ENCODE measurements at regions not wholly inside any gene's neighbourhood (a gene's known extent, or its start where the extent isn't known, plus 50 kb on each side); places are given as distances from the start of the nearest gene placed in this dataset.
"Not testable (repeated sequence)": the region's sequence is repeated elsewhere in the genome, so short reads cannot be mapped to it uniquely, and the experiment has no call there.

- Histone ChIP-seq H3K4me3 (ENCODE audit: low read length) (no peak overlapping the region), H3K9ac (ENCODE audit: low read depth, low read length) (no peak overlapping the region), H3K36me3 (ENCODE audit: insufficient read depth, low read length) (no peaks in the 10 kb centered on the region), H3K27me3 (ENCODE audit: control insufficient read depth, insufficient read depth, low read length) (peaks cover 5% of the 10 kb centered on the region), H3K9me3 (replicated peaks; ENCODE audit: low read length) (no peaks in the 10 kb centered on the region), H3K4me2 (ENCODE audit: low read length) (no peak overlapping the region), H3K4me1 (ENCODE audit: control insufficient read depth, insufficient read depth, low read length) (peaks cover 7% of the 10 kb centered on the region)
These were observed 51.0 kb upstream of the RCBTB2 start for GRCh38 chr13:48583859-48584311.

DNA sequence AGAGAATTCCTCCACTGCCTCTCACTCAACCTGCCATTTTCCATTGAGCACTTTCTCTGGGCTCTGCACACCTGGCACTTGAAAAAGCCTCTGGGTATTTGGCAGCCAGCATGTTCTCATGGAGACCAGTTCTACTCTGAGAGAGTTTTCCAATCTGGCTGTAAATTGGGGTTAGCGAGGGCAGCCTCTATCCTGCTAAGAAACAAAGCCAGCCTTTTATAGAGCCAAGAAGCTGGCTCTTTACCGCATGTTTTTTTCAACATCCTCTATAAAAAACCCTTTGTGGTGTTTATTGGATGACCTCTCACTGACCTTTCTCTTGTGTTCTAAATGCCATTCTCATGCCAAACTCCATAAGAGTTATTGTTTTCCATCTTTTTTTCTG is 52.6 kb upstream of the RCBTB2 start:
- Histone ChIP-seq H3K9ac (ENCODE audit: low read depth, low read length) (no peak overlapping the region), H3K4me1 (ENCODE audit: control insufficient read depth, insufficient read depth, low read length) (peaks cover 7% of the 10 kb centered on the region), H3K36me3 (ENCODE audit: insufficient read depth, low read length) (no peaks in the 10 kb centered on the region), H3K4me3 (ENCODE audit: low read length) (no peak overlapping the region), H3K27me3 (ENCODE audit: control insufficient read depth, insufficient read depth, low read length) (peaks cover 5% of the 10 kb centered on the region), H3K9me3 (replicated peaks; ENCODE audit: low read length) (no peaks in the 10 kb centered on the region), H3K4me2 (ENCODE audit: low read length) (no peak overlapping the region)

- Histone ChIP-seq H3K4me3 (ENCODE audit: low read length) (no peak overlapping the region), H3K36me3 (ENCODE audit: insufficient read depth, low read length) (no peaks in the 10 kb centered on the region), H3K27me3 (ENCODE audit: control insufficient read depth, insufficient read depth, low read length) (peaks cover 5% of the 10 kb centered on the region), H3K9ac (ENCODE audit: low read depth, low read length) (no peak overlapping the region), H3K9me3 (replicated peaks; ENCODE audit: low read length) (no peaks in the 10 kb centered on the region), H3K4me1 (ENCODE audit: control insufficient read depth, insufficient read depth, low read length) (peaks cover 7% of the 10 kb centered on the region), H3K4me2 (ENCODE audit: low read length) (no peak overlapping the region)
These were observed 53.8 kb upstream of the RCBTB2 start for GRCh38 chr13:48586591-48587103.

- Histone ChIP-seq H3K4me3 (ENCODE audit: low read length) (no peak overlapping the region), H3K9ac (ENCODE audit: low read depth, low read length) (no peak overlapping the region), H3K9me3 (replicated peaks; ENCODE audit: low read length) (no peaks in the 10 kb centered on the region), H3K4me2 (ENCODE audit: low read length) (no peak overlapping the region), H3K4me1 (ENCODE audit: control insufficient read depth, insufficient read depth, low read length) (peaks cover 7% of the 10 kb centered on the region), H3K27me3 (ENCODE audit: control insufficient read depth, insufficient read depth, low read length) (peaks cover 3% of the 10 kb centered on the region), H3K36me3 (ENCODE audit: insufficient read depth, low read length) (no peaks in the 10 kb centered on the region)
These were observed 55.2 kb upstream of the RCBTB2 start for GRCh38 chr13:48588120-48588519.

DNA sequence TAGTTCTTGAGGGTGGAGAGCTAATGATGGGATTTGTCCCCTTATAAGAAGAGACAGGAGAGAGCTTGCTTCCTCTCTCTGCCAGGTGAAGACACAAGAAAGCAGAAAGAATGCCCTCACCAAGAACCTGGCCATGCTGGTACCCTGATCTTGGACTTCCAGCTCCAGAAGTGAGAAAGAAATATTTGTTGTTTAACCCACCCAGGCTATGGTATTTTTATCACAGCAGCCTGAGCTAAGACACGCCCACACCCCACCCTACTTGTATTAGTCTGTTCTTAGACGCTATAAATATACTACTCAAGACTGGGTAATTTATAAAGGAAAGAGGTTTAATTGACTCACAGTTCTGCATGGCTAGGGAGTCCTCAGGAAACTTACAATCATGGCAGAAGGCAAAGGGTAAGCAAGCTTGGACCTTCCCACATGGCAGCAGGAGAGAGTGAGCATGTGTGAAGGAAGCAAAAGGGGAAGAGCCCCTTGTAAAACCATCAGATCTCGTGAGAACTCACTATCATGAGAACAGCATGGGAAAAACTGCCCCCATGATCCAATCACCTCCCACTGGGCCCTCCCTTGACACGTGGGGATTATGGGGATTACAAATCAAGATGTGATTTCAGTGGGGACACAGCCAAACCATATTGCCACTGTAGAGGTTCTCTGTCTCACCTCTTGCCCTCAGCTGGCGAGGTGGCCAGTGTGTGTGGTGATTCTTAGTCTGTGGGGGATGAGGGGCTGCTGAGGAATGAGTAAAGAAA is 57.4 kb upstream of the RCBTB2 start:
- Histone ChIP-seq H3K27me3 (ENCODE audit: control insufficient read depth, insufficient read depth, low read length) (peaks cover 2% of the 10 kb centered on the region), H3K4me1 (ENCODE audit: control insufficient read depth, insufficient read depth, low read length) (peaks cover 3% of the 10 kb centered on the region), H3K4me2 (ENCODE audit: low read length) (no peak overlapping the region), H3K9me3 (replicated peaks; ENCODE audit: low read length) (no peaks in the 10 kb centered on the region), H3K36me3 (ENCODE audit: insufficient read depth, low read length) (no peaks in the 10 kb centered on the region), H3K4me3 (ENCODE audit: low read length) (no peak overlapping the region), H3K9ac (ENCODE audit: low read depth, low read length) (no peak overlapping the region)

GRCh38 chr13:48591124-48591872 is 58.4 kb upstream of the RCBTB2 start:
- not testable (repeated sequence) for H3K4me1 ChIP-seq (ENCODE audit: control insufficient read depth, insufficient read depth, low read length); H3K36me3 ChIP-seq (ENCODE audit: insufficient read depth, low read length); H3K4me3 ChIP-seq (ENCODE audit: low read length); H3K9ac ChIP-seq (ENCODE audit: low read depth, low read length); H3K27me3 ChIP-seq (ENCODE audit: control insufficient read depth, insufficient read depth, low read length); H3K9me3 ChIP-seq (replicated peaks; ENCODE audit: low read length); H3K4me2 ChIP-seq (ENCODE audit: low read length)

DNA sequence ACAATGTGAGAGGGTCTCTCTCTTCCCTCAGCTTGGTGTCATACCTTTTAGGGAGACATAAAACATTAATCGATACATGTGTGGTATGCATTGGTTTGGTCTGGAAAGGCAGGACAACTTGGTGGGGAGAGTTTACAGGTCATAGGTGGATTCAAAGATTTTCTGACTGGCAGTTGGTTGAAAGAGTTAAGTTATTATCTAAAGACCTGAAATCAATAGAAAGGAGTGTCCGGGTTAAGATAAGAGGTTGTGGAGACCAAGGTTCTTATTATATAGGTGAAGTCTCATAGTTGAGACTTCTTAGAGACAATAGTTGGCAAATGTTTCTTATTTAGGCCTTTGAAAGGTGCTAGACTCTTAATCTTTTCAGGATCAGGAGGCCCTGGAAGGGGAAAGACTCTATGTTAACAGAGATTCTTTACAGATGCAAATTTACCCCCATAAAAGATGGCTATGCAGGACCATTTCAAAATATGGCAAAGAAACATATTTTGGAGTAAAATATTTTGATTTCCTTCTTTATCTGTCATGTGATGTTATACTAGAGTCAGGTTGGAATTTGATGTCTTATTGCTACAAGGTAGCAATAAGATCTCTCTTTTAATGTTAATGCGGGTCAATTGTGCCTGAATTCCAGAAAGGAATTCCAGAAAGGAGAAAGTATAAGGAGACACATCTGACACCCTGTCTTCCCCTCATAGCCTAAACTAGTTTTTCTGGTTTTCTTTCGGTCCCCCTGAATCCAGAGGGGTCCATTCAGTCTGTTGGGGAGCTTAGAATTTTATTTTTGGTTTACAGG is 59.2 kb upstream of the RCBTB2 start:
- Histone ChIP-seq H3K9me3 (replicated peaks; ENCODE audit: low read length) (no peaks in the 10 kb centered on the region), H3K9ac (ENCODE audit: low read depth, low read length) (no peak overlapping the region), H3K27me3 (ENCODE audit: control insufficient read depth, insufficient read depth, low read length) (peaks cover 2% of the 10 kb centered on the region), H3K36me3 (ENCODE audit: insufficient read depth, low read length) (no peaks in the 10 kb centered on the region), H3K4me2 (ENCODE audit: low read length) (no peak overlapping the region), H3K4me3 (ENCODE audit: low read length) (no peak overlapping the region), H3K4me1 (ENCODE audit: control insufficient read depth, insufficient read depth, low read length) (no peaks in the 10 kb centered on the region)

DNA sequence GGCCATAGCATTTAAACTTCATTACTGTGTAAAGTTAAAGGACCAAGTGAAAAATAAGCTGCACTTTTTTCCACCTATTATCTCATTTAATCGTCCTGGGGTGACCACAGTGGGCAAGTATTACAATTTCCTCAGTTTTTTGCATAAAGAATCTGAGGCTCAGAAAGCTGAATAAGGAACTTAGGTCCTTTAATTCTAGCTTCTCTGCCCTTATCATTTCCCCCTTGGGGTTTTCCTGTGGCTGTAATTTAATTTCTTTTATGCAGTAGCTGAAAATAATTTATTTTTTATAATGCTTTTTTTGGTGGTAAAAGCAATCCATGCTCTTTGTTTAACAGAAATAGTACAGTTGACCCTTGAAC is 59.8 kb upstream of the RCBTB2 start:
- Histone ChIP-seq H3K36me3 (ENCODE audit: insufficient read depth, low read length) (no peaks in the 10 kb centered on the region), H3K9ac (ENCODE audit: low read depth, low read length) (no peak overlapping the region), H3K4me3 (ENCODE audit: low read length) (no peak overlapping the region), H3K9me3 (replicated peaks; ENCODE audit: low read length) (no peaks in the 10 kb centered on the region), H3K4me1 (ENCODE audit: control insufficient read depth, insufficient read depth, low read length) (no peaks in the 10 kb centered on the region), H3K4me2 (ENCODE audit: low read length) (no peak overlapping the region), H3K27me3 (ENCODE audit: control insufficient read depth, insufficient read depth, low read length) (peaks cover 2% of the 10 kb centered on the region)

DNA sequence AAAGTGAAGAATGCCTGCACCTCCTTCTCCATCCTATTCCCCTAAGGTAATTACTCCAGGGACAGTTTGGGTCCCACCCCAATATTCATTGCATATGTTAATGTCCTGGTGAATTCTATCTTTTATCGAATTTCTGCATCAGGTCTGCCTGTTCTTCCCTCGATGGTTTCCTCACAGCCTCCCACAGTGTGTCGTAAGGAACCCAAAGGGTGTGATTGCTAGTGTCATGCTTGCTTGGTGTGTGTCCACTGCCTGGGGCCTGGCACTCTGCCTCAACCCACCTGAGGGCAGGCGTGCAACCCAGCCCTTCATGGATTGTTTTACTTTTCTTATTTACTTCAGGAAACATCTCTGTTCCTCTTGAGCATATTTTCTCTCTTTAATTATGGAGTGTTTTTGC is 60.2 kb upstream of the CYSLTR2 start:
- Histone ChIP-seq H3K4me1 (ENCODE audit: control insufficient read depth, insufficient read depth, low read length) (no peaks in the 10 kb centered on the region), H3K9me3 (replicated peaks; ENCODE audit: low read length) (no peaks in the 10 kb centered on the region), H3K27me3 (ENCODE audit: control insufficient read depth, insufficient read depth, low read length) (peaks cover 2% of the 10 kb centered on the region), H3K36me3 (ENCODE audit: insufficient read depth, low read length) (no peaks in the 10 kb centered on the region), H3K4me3 (ENCODE audit: low read length) (no peak overlapping the region), H3K9ac (ENCODE audit: low read depth, low read length) (no peak overlapping the region), H3K4me2 (ENCODE audit: low read length) (no peak overlapping the region)

DNA sequence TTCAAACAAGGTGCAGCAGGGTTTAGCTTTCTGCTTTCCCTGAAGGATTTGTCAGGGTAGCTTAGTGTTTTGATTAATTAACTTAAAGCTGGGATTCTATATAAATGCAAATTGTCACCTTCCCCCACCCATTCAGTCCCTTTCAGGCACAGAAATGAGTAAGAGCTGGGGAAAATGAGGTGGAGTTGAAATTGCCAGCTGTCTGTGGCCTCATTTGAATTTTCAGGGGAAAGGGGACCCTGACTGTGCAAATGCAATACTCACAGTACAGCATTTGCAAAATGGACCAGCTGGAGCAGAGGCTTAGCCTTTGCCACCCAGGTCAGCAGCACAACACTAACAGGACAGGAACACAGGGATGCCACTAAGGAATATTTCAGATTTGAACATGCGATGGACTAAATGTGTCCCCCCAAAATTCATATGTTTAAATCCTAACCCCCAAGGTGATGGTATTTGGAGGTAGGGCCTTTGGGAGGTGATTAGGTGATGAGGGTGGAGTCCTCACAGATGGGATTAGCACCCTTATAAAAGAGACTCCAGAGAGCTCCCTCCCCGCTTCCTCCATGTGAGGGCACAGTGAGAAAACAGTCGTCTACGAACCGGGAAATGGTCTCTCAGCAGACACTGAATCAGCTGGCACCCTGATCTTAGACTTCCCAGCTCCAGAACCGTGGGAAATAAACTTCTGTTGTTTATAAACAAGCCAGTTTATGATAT is 59.5 kb upstream of the CYSLTR2 start:
- Histone ChIP-seq H3K4me3 (ENCODE audit: low read length) (no peak overlapping the region), H3K27me3 (ENCODE audit: control insufficient read depth, insufficient read depth, low read length) (peaks cover 6% of the 10 kb centered on the region), H3K9me3 (replicated peaks; ENCODE audit: low read length) (no peaks in the 10 kb centered on the region), H3K9ac (ENCODE audit: low read depth, low read length) (no peak overlapping the region), H3K4me2 (ENCODE audit: low read length) (no peak overlapping the region), H3K36me3 (ENCODE audit: insufficient read depth, low read length) (no peaks in the 10 kb centered on the region), H3K4me1 (ENCODE audit: control insufficient read depth, insufficient read depth, low read length) (no peaks in the 10 kb centered on the region)

Measured in skeletal muscle satellite cell (primary cell).